ENCODE measurements at regions not wholly inside any gene's neighbourhood (a gene's known extent, or its start where the extent isn't known, plus 50 kb on each side); places are given as distances from the start of the nearest gene placed in this dataset.

DNA sequence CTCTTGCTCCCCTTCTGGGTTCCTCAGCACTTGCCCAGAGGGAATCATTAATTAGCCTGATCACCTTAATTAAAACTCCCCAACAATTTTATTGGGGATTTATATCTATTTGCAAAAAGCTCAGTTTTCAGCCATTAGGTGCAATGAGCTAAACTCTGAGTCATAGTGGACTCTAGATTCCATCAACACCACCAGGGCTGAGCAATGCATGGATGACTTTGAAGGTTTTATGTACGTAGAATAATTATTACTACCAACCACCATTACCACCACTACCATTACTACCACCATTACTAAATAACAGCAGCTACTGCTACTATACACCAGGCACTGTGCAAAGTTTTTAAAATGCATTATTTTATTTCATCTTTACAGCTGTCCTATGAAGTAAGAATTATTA, 81.2 kb downstream of the ZNF621 start:
- TF ChIP-seq, protein P1, sequence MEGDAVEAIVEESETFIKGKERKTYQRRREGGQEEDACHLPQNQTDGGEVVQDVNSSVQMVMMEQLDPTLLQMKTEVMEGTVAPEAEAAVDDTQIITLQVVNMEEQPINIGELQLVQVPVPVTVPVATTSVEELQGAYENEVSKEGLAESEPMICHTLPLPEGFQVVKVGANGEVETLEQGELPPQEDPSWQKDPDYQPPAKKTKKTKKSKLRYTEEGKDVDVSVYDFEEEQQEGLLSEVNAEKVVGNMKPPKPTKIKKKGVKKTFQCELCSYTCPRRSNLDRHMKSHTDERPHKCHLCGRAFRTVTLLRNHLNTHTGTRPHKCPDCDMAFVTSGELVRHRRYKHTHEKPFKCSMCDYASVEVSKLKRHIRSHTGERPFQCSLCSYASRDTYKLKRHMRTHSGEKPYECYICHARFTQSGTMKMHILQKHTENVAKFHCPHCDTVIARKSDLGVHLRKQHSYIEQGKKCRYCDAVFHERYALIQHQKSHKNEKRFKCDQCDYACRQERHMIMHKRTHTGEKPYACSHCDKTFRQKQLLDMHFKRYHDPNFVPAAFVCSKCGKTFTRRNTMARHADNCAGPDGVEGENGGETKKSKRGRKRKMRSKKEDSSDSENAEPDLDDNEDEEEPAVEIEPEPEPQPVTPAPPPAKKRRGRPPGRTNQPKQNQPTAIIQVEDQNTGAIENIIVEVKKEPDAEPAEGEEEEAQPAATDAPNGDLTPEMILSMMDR (IDR thresholded peaks at IDR 0.05; ENCODE audit: borderline replicate concordance, extremely low read depth, low read length, poor library complexity, severe bottlenecking), result no peak
- TF ChIP-seq EZH2 (IDR thresholded peaks at IDR 0.05; ENCODE audit: borderline replicate concordance, low read depth, low read length, severe bottlenecking), result no peak

Measured in DND-41 (cell line).